ENCODE measurements at regions not wholly inside any gene's neighbourhood (a gene's known extent, or its start where the extent isn't known, plus 50 kb on each side); places are given as distances from the start of the nearest gene placed in this dataset.
"Not testable (repeated sequence)": the region's sequence is repeated elsewhere in the genome, so short reads cannot be mapped to it uniquely, and the experiment has no call there.

DNA sequence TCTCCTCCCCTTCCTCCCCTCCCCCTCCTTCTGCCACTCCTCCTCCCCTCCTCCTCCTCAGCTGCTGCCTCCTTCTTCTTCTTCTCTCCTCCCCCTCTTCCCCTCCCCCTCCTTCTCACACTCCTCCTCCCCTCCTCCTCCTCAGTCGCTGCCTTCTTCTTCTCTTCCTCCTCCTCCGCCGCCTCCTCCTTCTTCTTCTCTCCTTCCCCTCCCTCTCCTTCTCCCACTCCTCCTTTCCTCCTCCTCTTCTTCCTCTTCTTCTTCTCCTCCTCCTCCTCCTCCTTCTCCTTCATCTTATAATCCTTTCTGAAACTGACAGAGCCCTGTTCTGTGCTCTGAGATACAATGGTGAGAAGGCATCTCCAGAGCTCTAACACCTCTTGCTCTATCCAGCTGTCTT, 73.1 kb upstream of the DCD start:
- Histone ChIP-seq H3K27me3 (no peaks in the 10 kb centered on the region), H3K36me3 (no peaks in the 10 kb centered on the region), H3K9me3 (no peaks in the 10 kb centered on the region), H3K4me1 (no peaks in the 10 kb centered on the region), H3K27ac (no peak overlapping the region), H3K4me3 (no peak overlapping the region)
- DNase-seq = no peak
- in situ Hi-C loops (cut with MboI; ENCODE audit: low pct_ligation_motif_present in 1 of 4, low pct_unique_long_range_greater_than_20kb in 1 of 4, low sequenced_read_pairs in 3 of 4) = no loop called here
- WGBS, 2 donors (ENCODE audit: low coverage in 1 of 2) = 62% methylated on average over 3 of the region's 3 CpGs; no CpG with 5 or more reads in 1 of the 2 donors
- no peak for TF ChIP-seq EP300 (IDR thresholded peaks at IDR 0.05; ENCODE audit: low read depth)
- intact Hi-C loops (cut with DNase I; ENCODE audit: low total_unique reads) = no loop called here

DNA sequence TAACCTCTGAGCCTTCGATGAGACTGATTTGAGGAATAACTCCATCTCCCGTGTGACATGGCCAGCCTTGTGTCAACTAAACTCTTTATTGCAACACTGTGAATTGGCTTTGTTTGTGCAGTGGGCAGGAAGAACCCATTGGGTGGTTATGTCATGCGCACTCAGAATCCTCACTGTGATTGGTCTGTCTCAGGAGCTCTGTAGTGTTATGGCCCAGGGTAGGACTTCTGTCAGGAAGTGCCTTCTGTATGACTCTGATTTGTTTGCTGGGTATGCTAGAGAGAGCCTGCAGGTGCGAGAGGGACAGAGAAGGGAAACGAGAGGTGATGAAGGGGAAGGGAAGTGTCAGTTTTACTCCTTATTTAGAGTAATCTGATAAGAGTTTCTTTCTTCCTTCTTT, 71.5 kb upstream of the DCD start:
- 54 to 57% methylated on average over 2 to 5 of the region's 5 CpGs for WGBS, 2 donors (ENCODE audit: low coverage in 1 of 2)
- Histone ChIP-seq H3K4me3 (no peak overlapping the region), H3K27ac (no peak overlapping the region), H3K4me1 (no peaks in the 10 kb centered on the region), H3K9me3 (no peaks in the 10 kb centered on the region), H3K36me3 (no peaks in the 10 kb centered on the region), H3K27me3 (no peaks in the 10 kb centered on the region)
- TF ChIP-seq POLR2AphosphoS5 (IDR thresholded peaks at IDR 0.05) (no peak), POLR2A (IDR thresholded peaks at IDR 0.05) (no peak), EP300 (IDR thresholded peaks at IDR 0.05; ENCODE audit: low read depth) (no peak)
- TF ChIP-seq, protein P1, sequence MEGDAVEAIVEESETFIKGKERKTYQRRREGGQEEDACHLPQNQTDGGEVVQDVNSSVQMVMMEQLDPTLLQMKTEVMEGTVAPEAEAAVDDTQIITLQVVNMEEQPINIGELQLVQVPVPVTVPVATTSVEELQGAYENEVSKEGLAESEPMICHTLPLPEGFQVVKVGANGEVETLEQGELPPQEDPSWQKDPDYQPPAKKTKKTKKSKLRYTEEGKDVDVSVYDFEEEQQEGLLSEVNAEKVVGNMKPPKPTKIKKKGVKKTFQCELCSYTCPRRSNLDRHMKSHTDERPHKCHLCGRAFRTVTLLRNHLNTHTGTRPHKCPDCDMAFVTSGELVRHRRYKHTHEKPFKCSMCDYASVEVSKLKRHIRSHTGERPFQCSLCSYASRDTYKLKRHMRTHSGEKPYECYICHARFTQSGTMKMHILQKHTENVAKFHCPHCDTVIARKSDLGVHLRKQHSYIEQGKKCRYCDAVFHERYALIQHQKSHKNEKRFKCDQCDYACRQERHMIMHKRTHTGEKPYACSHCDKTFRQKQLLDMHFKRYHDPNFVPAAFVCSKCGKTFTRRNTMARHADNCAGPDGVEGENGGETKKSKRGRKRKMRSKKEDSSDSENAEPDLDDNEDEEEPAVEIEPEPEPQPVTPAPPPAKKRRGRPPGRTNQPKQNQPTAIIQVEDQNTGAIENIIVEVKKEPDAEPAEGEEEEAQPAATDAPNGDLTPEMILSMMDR (IDR thresholded peaks at IDR 0.05) = no peak
- in situ Hi-C loops (cut with MboI; ENCODE audit: low pct_ligation_motif_present in 1 of 4, low pct_unique_long_range_greater_than_20kb in 1 of 4, low sequenced_read_pairs in 3 of 4) (no loop called here), intact Hi-C loops (cut with DNase I; ENCODE audit: low total_unique reads) (no loop called here)
- DNase-seq = no peak

DNA sequence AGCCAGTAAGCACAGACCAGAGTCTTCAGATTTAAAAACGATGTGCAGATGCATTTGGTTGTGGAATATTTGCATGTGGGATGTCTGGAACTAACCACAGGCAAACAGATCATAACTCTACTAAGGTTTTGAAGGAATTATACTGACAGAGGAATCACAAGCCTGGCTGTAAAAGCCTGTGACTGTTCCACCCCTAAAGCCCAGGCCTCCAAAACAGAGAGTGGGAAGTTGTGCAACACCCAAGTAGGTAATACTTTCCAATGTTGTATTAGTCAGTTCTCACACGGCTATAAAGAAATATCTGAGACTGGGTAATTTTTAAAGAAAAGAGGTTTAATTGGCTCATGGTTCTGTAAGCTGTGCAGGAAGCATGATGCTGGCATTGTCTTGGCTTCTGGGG, 68.1 kb upstream of the DCD start:
- in situ Hi-C loops (cut with MboI; ENCODE audit: low pct_ligation_motif_present in 1 of 4, low pct_unique_long_range_greater_than_20kb in 1 of 4, low sequenced_read_pairs in 3 of 4) = no loop called here
- TF ChIP-seq EP300 (IDR thresholded peaks at IDR 0.05; ENCODE audit: low read depth) = no peak
- TF ChIP-seq POLR2AphosphoS5 (IDR thresholded peaks at IDR 0.05) = no peak
- TF ChIP-seq POLR2A (IDR thresholded peaks at IDR 0.05) = no peak
- TF ChIP-seq, protein P1 (IDR thresholded peaks at IDR 0.05) = no peak
- peaks cover 4% of the 10 kb centered on the region for H3K27me3 ChIP-seq
- H3K9me3 ChIP-seq = no peaks in the 10 kb centered on the region
- H3K36me3 ChIP-seq = no peaks in the 10 kb centered on the region
- intact Hi-C loops (cut with DNase I; ENCODE audit: low total_unique reads) = no loop called here
- WGBS, 2 donors (ENCODE audit: low coverage in 1 of 2) = 26 to 34% methylated on average over 2 of the region's 2 CpGs
- DNase-seq = no peak
- H3K27ac ChIP-seq = no peak overlapping the region
- H3K4me3 ChIP-seq = no peak overlapping the region
- H3K4me1 ChIP-seq = no peaks in the 10 kb centered on the region

DNA sequence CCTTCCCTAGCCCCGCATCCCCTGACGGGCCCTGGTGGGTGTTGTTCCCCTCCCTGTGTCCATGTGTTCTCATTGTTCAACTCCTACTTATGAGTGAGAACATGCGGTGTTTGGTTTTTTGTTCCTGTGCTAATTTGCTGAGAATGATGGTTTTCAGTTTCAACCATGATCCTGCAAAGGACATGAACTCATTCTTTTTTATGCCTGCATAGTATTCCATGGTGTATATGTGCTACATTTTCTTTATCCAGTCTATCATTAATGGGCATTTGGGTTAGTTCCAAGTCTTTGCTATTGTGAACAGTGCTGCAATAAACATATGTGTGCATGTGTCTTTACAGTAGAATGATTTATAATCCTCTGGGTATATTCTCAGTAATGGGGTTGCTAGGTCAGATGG, 65.7 kb upstream of the DCD start:
- H3K27me3 ChIP-seq; H3K4me3 ChIP-seq; intact Hi-C loops (cut with DNase I; ENCODE audit: low total_unique reads); H3K9me3 ChIP-seq; H3K27ac ChIP-seq; DNase-seq; H3K4me1 ChIP-seq; in situ Hi-C loops (cut with MboI; ENCODE audit: low pct_ligation_motif_present in 1 of 4, low pct_unique_long_range_greater_than_20kb in 1 of 4, low sequenced_read_pairs in 3 of 4); H3K36me3 ChIP-seq: not testable (repeated sequence)
- 75 to 83% methylated on average over 1 to 3 of the region's 3 CpGs for WGBS, 2 donors (ENCODE audit: low coverage in 1 of 2)

DNA sequence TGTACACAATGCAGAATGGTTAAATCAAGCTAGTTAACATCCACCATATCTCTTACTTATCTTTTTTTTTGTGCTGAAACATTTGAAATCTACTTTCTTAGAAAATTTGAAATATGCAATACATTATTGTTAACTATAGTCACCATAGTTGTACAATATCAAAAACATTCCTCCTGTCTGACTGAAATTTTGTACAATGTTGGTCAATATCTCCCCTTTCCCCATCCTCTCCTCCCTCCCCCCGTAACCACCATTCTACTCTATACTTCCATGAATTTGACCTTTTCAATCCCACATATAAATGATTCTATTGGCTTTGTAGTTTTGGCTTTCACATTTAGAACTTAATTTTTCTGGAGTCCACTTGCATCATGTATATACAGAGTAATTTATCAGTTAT, 63.5 kb upstream of the DCD start:
- 85 to 91% methylated on average over 1 of the region's 1 CpG for WGBS, 2 donors (ENCODE audit: low coverage in 1 of 2)
- DNase-seq = no peak
- intact Hi-C loops (cut with DNase I; ENCODE audit: low total_unique reads) = no loop called here

DNA sequence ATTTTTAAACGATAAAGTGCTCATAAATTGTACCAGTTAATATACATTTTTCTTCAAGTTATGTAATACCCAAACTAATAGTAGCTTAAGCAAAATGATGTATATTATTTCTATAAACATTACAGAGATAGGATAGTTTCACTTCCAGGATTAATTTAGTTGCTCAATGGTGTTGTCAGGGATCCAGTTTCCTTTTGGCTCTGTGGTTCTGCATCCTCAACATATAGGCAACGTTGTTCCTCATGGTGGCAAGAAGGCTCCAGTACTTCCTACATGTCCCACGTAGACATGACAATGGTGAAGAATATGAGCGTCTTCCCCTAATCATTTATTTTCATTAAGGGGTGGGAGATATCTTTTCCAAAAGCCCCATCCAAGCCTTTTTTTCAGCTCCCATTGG, 60.7 kb upstream of the DCD start:
- intact Hi-C loops (cut with DNase I; ENCODE audit: low total_unique reads) (loop anchor here (10.0 kb wide), 1 partner anchor 246 kb away; no protein-coding TSS in a partner anchor), in situ Hi-C loops (cut with MboI; ENCODE audit: low pct_ligation_motif_present in 1 of 4, low pct_unique_long_range_greater_than_20kb in 1 of 4, low sequenced_read_pairs in 3 of 4) (no loop called here)
- no peaks in the 10 kb centered on the region for H3K9me3 ChIP-seq
- TF ChIP-seq POLR2A (IDR thresholded peaks at IDR 0.05) (no peak), EP300 (IDR thresholded peaks at IDR 0.05; ENCODE audit: low read depth) (no peak), POLR2AphosphoS5 (IDR thresholded peaks at IDR 0.05) (no peak)
- TF ChIP-seq, protein P1 (IDR thresholded peaks at IDR 0.05) = no peak
- no peak for DNase-seq
- no peaks in the 10 kb centered on the region for H3K36me3 ChIP-seq
- no peak overlapping the region for H3K4me3 ChIP-seq
- no peak overlapping the region for H3K27ac ChIP-seq
- 68 to 72% methylated on average over 4 of the region's 4 CpGs for WGBS, 2 donors (ENCODE audit: low coverage in 1 of 2)
- H3K27me3 ChIP-seq = peaks cover 4% of the 10 kb centered on the region
- H3K4me1 ChIP-seq = no peaks in the 10 kb centered on the region

More for the DNA sequence above, 63.5 kb upstream of the DCD start:
- peaks cover 4% of the 10 kb centered on the region for H3K27me3 ChIP-seq
- no peaks in the 10 kb centered on the region for H3K9me3 ChIP-seq
- H3K4me1 ChIP-seq = no peaks in the 10 kb centered on the region
- in situ Hi-C loops (cut with MboI; ENCODE audit: low pct_ligation_motif_present in 1 of 4, low pct_unique_long_range_greater_than_20kb in 1 of 4, low sequenced_read_pairs in 3 of 4) = no loop called here
- H3K27ac ChIP-seq = no peak overlapping the region
- no peaks in the 10 kb centered on the region for H3K36me3 ChIP-seq
- TF ChIP-seq EP300 (IDR thresholded peaks at IDR 0.05; ENCODE audit: low read depth) = no peak
- TF ChIP-seq POLR2AphosphoS5 (IDR thresholded peaks at IDR 0.05) = no peak
- no peak overlapping the region for H3K4me3 ChIP-seq
